Kidney glomerular epithelial cell (primary cell): ENCODE measurements at regions not wholly inside any gene's neighbourhood (a gene's known extent, or its start where the extent isn't known, plus 50 kb on each side); places are given as distances from the start of the nearest gene placed in this dataset.
A peak's percentile ranks its signal among the peaks of the same experiment; 100 is the strongest.
"Not testable (repeated sequence)": the region's sequence is repeated elsewhere in the genome, so short reads cannot be mapped to it uniquely, and the experiment has no call there.

Experiments
- DNase-seq: peaks from one replicate; lab custom pipeline; 2025; lab: John Stamatoyannopoulos, UW

- DNase-seq, result not testable (repeated sequence)
These were observed 85.6 kb downstream of the OR2B2 start for GRCh38 chr6:27826612-27826985.

- DNase-seq, result not testable (repeated sequence)
These were observed 86.2 kb downstream of the OR2B2 start for GRCh38 chr6:27825848-27826611.

GRCh38 chr6:27825025-27825793 lies 87.0 kb downstream of the OR2B2 start:
- DNase-seq, result peak; percentile 8

DNA sequence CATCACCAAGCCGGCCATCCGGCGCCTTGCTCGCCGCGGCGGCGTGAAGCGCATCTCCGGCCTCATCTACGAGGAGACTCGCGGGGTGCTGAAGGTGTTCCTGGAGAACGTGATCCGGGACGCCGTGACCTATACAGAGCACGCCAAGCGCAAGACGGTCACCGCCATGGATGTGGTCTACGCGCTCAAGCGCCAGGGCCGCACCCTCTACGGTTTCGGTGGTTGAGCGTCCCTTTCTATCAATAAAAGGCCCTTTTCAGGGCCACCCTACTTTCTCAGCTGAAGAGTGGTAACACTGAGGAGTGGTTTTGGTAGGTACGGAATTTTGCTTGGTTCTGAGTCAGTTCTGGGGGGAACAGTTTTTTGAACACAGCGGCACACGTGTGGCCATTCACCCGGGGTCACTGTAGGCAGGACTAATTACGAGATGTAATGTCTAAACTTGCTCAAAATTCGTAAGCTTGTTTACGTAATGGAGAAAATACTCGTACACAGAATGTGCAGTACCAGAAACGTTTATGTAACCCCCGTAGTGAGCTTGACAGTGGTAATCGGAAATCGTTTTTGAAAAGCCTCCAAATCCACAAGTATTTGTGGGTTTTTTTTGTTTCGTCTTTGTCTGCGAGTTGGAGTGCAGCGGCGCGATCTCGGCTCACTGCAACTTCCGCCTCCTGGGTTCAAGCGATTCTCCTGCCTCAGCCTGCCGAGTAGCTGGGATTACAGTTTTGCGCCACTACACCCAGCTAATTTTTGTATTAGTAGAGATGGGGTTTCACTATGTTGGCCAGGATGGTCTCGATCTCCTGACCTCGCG lies 87.8 kb downstream of the OR2B2 start:
- DNase-seq, result not testable (repeated sequence)

DNA sequence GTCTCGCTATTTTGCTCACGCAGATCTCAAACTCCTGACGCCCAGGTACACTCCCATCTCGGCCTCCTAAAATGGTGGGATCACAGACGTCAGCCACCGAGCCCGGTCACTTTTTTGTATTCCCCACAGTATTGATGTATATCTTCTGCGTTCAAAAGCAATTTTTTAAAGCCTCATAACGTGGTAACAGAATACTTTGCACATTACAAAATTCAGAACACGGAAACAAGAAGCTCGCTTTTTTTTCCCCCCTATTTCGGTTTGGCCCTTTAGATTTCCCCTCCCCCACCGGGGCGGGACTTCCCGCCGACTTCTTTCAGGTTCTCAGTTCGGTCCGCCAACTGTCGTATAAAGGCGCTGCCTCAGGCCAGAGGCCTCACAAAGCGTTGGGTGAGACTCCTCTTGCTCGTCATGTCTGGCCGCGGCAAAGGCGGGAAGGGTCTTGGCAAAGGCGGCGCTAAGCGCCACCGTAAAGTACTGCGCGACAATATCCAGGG lies 88.4 kb downstream of the OR2B2 start:
- DNase-seq, result peak; percentile 76

DNA sequence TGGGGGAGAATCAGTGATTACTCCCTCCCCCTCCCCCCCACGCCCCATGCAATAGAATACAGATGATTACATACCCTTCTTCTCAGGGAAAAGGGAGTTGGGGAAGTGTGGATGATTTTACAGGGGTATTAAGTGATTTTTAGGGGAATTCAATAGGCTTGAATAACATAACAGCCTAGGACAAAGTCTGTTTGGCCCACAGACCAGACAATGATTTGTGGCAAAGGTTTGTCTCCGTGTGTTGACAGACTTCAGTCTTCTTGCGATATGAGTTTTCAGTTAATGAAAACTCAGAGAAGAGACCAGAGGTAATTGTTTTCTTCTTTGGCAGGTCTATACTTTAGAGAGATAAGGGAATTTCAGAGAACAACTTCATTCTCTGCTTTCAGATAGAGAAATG lies 95.3 kb downstream of the OR2B2 start:
- no peak for DNase-seq

- DNase-seq, result peak; percentile 92
These were observed 97.4 kb downstream of the OR2B2 start for GRCh38 chr6:27814665-27815424.

DNA sequence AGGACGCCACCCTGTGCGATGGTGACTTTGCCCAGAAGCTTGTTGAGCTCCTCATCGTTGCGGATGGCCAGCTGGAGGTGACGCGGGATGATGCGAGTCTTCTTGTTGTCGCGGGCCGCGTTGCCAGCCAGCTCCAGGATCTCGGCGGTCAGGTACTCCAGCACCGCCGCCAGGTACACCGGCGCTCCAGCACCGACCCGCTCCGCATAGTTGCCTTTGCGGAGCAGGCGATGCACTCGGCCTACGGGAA lies 97.9 kb downstream of the OR2B2 start:
- not testable (repeated sequence) for DNase-seq

DNA sequence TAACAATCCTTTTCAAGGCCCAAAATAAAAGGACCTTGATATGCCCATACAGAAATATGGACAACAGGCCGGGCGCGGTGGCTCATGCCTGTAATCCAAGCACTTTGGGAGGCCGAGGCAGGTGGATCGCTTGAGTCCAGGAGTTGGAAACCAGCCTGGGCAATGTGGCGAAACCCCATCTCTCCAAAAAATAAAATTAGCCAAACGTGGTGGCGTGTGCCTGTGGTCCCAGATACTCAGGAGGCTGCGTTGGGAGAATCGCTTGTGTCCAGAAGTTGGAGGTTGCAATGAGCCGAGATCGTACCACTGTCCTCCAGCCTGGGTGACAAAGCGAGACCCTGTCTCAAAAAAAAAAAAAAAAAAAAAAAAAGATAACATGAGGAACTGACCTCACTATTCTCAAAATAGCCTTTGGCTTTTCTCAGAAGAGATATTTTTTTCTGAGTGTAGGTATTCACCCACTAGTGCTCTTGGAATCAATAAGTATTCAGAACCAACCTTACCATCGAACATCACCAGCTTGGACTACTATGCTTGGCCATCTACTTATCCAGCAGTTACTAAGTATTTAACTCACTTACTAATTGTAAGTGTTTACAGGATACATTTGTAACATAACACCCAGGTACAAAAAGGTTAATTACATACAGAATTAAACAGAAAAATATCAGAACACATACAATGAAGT lies 99.2 kb downstream of the OR2B2 start:
- no peak for DNase-seq

GRCh38 chr6:27812078-27812804 lies 100.0 kb downstream of the OR2B2 start:
- no peak for DNase-seq

GRCh38 chr6:27811451-27811772 lies 100.8 kb downstream of the OR2B2 start:
- no peak for DNase-seq

- peak; percentile 15 for DNase-seq
These were observed 101.3 kb downstream of the OR2B2 start for GRCh38 chr6:27810768-27811450.

DNA sequence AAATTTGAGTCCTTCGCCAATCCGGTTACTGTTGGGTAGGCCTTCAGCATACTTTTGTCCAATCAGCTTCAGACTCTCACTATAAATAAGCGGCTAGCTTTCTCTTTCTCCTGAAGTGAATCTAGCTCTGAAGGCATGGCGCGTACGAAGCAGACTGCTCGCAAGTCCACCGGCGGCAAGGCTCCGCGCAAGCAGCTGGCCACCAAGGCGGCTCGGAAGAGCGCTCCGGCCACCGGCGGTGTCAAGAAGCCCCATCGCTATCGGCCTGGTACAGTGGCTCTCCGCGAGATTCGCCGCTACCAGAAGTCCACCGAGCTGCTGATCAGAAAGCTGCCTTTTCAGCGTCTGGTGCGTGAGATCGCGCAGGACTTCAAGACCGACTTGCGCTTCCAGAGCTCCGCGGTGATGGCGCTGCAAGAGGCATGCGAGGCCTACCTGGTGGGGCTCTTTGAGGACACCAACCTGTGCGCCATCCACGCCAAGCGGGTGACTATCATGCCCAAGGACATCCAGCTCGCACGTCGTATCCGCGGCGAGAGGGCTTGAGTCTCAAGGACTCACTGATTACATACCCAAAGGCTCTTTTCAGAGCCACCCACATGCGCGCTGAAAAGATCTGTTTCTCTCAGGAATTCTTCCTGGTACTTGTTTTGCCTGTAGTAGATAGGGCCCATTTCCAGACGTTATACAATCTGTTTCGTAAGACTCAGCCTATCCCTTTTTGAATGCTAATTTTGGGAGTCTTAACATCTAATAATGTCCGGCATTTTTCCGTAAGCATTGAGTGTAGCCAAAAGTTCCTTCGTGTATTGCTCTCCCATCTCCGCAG lies 102.0 kb downstream of the OR2B2 start:
- peak; percentile 96 for DNase-seq

GRCh38 chr6:27809067-27809938 lies 102.9 kb downstream of the OR2B2 start:
- DNase-seq, result no peak

- DNase-seq, result peak; percentile 24
These were observed 103.7 kb downstream of the OR2B2 start for GRCh38 chr6:27808242-27809066.

GRCh38 chr6:27807441-27808241 lies 104.6 kb downstream of the OR2B2 start:
- peak; percentile 92 for DNase-seq
